Stomach (tissue), 4 donors: ENCODE measurements at regions not wholly inside any gene's neighbourhood (a gene's known extent, or its start where the extent isn't known, plus 50 kb on each side); places are given as distances from the start of the nearest gene placed in this dataset.

Experiments
- POLR2A ChIP-seq, 4 donors: fragments of 450-650 bp; IDR thresholded peaks; one replicate each; pipeline ENCODE4 v1.6.1; 2016; ENCODE audit warnings: antibody characterized with exemption in 4 of 4, control low read depth in 2 of 4, mild to moderate bottlenecking in 1 of 4, moderate library complexity in 1 of 4
- POLR2AphosphoS5 ChIP-seq, 3 donors: sonication (generic); formaldehyde crosslinking; IDR thresholded peaks; one replicate each; pipeline ENCODE4 v1.6.1; 2016; ENCODE audit warnings: antibody characterized with exemption in 3 of 3

- TF ChIP-seq POLR2A (IDR thresholded peaks at IDR 0.05) (no peak), POLR2AphosphoS5 (IDR thresholded peaks at IDR 0.05) (no peak)
Measured at GRCh38 chr10:8288600-8288999, 234.1 kb downstream of the GATA3 start.
